GM12892 (cell line): ENCODE measurements at regions not wholly inside any gene's neighbourhood (a gene's known extent, or its start where the extent isn't known, plus 50 kb on each side); places are given as distances from the start of the nearest gene placed in this dataset.

Experiments used
- DNase-seq: peaks from one replicate; pipeline ENCODE4 v3.0.0; 2011; ENCODE audit not compliant: insufficient read length
- FAIRE-seq: peaks from 2 replicates; lab custom pipeline; 2011; peaks lifted over from hg19 to GRCh38; lab: Jason Lieb, UNC
- POLR2A ChIP-seq: IDR thresholded peaks from 2 replicates; pipeline ENCODE4 v1.6.1; 2011; ENCODE audit warnings: low read depth, low read length, control low read depth
- POLR2AphosphoS5 ChIP-seq: IDR thresholded peaks from 2 replicates; pipeline ENCODE4 v1.6.1; 2011; ENCODE audit warnings: low read depth, low read length, control low read depth
- TAF1 ChIP-seq: IDR thresholded peaks from 2 replicates; pipeline ENCODE4 v1.6.1; 2011; ENCODE audit warnings: low read depth, mild to moderate bottlenecking, control low read depth, low read length, borderline replicate concordance

GRCh38 chr9:82367016-82367415, 378.4 kb downstream of the SPATA31D1 start:
- no peak for TF ChIP-seq POLR2A
- TF ChIP-seq TAF1, result no peak
- TF ChIP-seq POLR2AphosphoS5, result no peak
- DNase-seq (no peak), FAIRE-seq (no peak)

- no peak for DNase-seq
- no peak for FAIRE-seq
- no peak for TF ChIP-seq TAF1
- TF ChIP-seq POLR2AphosphoS5, result no peak
- no peak for TF ChIP-seq POLR2A
Observed at GRCh38 chr9:82367929-82368328, 379.4 kb downstream of the SPATA31D1 start.

- TF ChIP-seq TAF1, result no peak
- TF ChIP-seq POLR2A, result no peak
- no peak for TF ChIP-seq POLR2AphosphoS5
- DNase-seq (no peak), FAIRE-seq (no peak)
Observed at GRCh38 chr9:82369251-82369945, 380.8 kb downstream of the SPATA31D1 start.

- DNase-seq, result no peak
- no peak for FAIRE-seq
- no peak for TF ChIP-seq POLR2AphosphoS5
- TF ChIP-seq TAF1, result no peak
- no peak for TF ChIP-seq POLR2A
Observed at GRCh38 chr9:82375041-82375440, 386.5 kb downstream of the SPATA31D1 start.

- no peak for FAIRE-seq
- no peak for TF ChIP-seq TAF1
- TF ChIP-seq POLR2A, result no peak
- no peak for TF ChIP-seq POLR2AphosphoS5
- no peak for DNase-seq
Observed at GRCh38 chr9:82376677-82377232, 388.2 kb downstream of the SPATA31D1 start.

GRCh38 chr9:82382887-82383616, 394.5 kb downstream of the SPATA31D1 start:
- DNase-seq, result no peak
- TF ChIP-seq POLR2A, result no peak
- no peak for TF ChIP-seq POLR2AphosphoS5
- no peak for TF ChIP-seq TAF1
- FAIRE-seq, result no peak

GRCh38 chr9:82385633-82386032, 397.1 kb downstream of the SPATA31D1 start:
- DNase-seq (no peak), FAIRE-seq (no peak)
- TF ChIP-seq POLR2A (no peak), TAF1 (no peak), POLR2AphosphoS5 (no peak)

GRCh38 chr9:82397534-82397933, 409.0 kb downstream of the SPATA31D1 start:
- TF ChIP-seq POLR2AphosphoS5 (no peak), POLR2A (no peak), TAF1 (no peak)
- FAIRE-seq (no peak), DNase-seq (no peak)

GRCh38 chr9:82404196-82404870, 415.8 kb downstream of the SPATA31D1 start:
- DNase-seq, result no peak
- no peak for FAIRE-seq

GRCh38 chr9:82404881-82405280, 416.3 kb downstream of the SPATA31D1 start:
- no peak for TF ChIP-seq TAF1
- no peak for TF ChIP-seq POLR2AphosphoS5
- no peak for TF ChIP-seq POLR2A
- DNase-seq, result no peak
- no peak for FAIRE-seq

More at GRCh38 chr9:82404196-82404870, 415.8 kb downstream of the SPATA31D1 start:
- TF ChIP-seq POLR2AphosphoS5, result no peak
- TF ChIP-seq TAF1, result no peak
- no peak for TF ChIP-seq POLR2A
